Transverse colon (tissue), 4 donors: ENCODE measurements at regions not wholly inside any gene's neighbourhood (a gene's known extent, or its start where the extent isn't known, plus 50 kb on each side); places are given as distances from the start of the nearest gene placed in this dataset.

Experiments
- DNase-seq: peaks from one replicate; pipeline ENCODE4 v3.0.0-alpha.2; 2019
- H3K27ac ChIP-seq, 4 donors: fragments of 200-600 bp; sonication (generic); 2 replicates each; pipeline ENCODE4 v1.5.1; 2016 to 2018; ENCODE audit warnings: inconsistent platforms in 4 of 4
- H3K27me3 ChIP-seq: fragments of 200-600 bp; sonication (generic); 2 replicates; pipeline ENCODE4 v1.5.1; 2017; ENCODE audit warnings: inconsistent platforms
- H3K36me3 ChIP-seq, 4 donors: fragments of 200-600 bp; sonication (generic); 2 replicates each; pipeline ENCODE4 v1.5.1; 2017 to 2019; ENCODE audit warnings: inconsistent platforms in 4 of 4
- H3K4me1 ChIP-seq, 4 donors: fragments of 200-600 bp; sonication (generic); 2 replicates each; pipeline ENCODE4 v1.5.1; 2017 to 2020; ENCODE audit warnings: inconsistent platforms in 4 of 4
- H3K4me3 ChIP-seq, 4 donors: fragments of 200-600 bp; sonication (generic); 1 replicate in 1 of 4; 2 replicates in 3 of 4; pipeline versions ENCODE4 v1.5.1 to v1.6.1; 2017 to 2019; ENCODE audit warnings: inconsistent platforms in 4 of 4
- H3K9me3 ChIP-seq, 2 donors: fragments of 200-600 bp; sonication (generic); 2 replicates each; pipeline ENCODE4 v1.5.1; 2017 to 2019; ENCODE audit warnings: inconsistent platforms in 2 of 2
- CTCF ChIP-seq, 5 experiments: fragments of 200-600 bp in 3 of 5; fragments of 450-650 bp in 2 of 5; sonication (generic) in 3 of 5; IDR thresholded peaks; 1 replicate in 2 of 5; 2 replicates in 3 of 5; pipeline ENCODE4 v1.5.1; 2016 to 2017; ENCODE audit warnings: antibody characterized with exemption in 5 of 5, inconsistent platforms in 3 of 5, mild to moderate bottlenecking in 2 of 5, moderate library complexity in 1 of 5
- EP300 ChIP-seq: sonication (generic); formaldehyde crosslinking; IDR thresholded peaks from one replicate; pipeline ENCODE4 v1.6.1; 2017; ENCODE audit warnings: antibody characterized with exemption, low read depth
- POLR2A ChIP-seq: fragments of 450-650 bp; IDR thresholded peaks from one replicate; pipeline ENCODE4 v1.6.1; 2016; ENCODE audit warnings: antibody characterized with exemption, mild to moderate bottlenecking, moderate library complexity
- POLR2AphosphoS5 ChIP-seq, 3 donors: sonication (generic); formaldehyde crosslinking; IDR thresholded peaks; one replicate each; pipeline ENCODE4 v1.6.1; 2016; ENCODE audit warnings: antibody characterized with exemption in 3 of 3
- WGBS, 2 donors: methylation state at CpG; one replicate each; pipeline ENCODE4 v1.1.5; 2018; ENCODE audit warnings: low coverage in 1 of 2; 5-methylcytosine and 5-hydroxymethylcytosine counted together
- in situ Hi-C, 4 donors: fragments of 200-750 bp; cut with MboI; loops; one replicate each; pipeline versions ENCODE4 v1.15.0 to v1.15.1; 2017; ENCODE audit warnings: low sequenced_read_pairs in 3 of 4, low pct_ligation_motif_present in 1 of 4, low pct_unique_long_range_greater_than_20kb in 1 of 4
- intact Hi-C: fragments of 100-400 bp; cut with DNase I; formaldehyde crosslinking; loops from one replicate; pipeline ENCODE4 v1.15.1; 2023; ENCODE audit warnings: low total_unique reads

GRCh38 chrX:74178536-74178935 is 125.4 kb upstream of the ZCCHC13 start:
- Histone ChIP-seq H3K27me3 (no peaks in the 10 kb centered on the region), H3K9me3 (no peaks in the 10 kb centered on the region), H3K4me1 (peaks cover 0 to 12% (median 0%) of the 10 kb centered on the region in 4 donors), H3K4me3 (no peak overlapping the region), H3K36me3 (no peaks in the 10 kb centered on the region), H3K27ac (peak overlapping the region in 2 of 4 donors; percentile 24 to 56)
- intact Hi-C loops: no loop called here
- TF ChIP-seq POLR2A (no peak), POLR2AphosphoS5 (IDR thresholded peaks at IDR 0.05) (no peak), EP300 (no peak), CTCF (IDR thresholded peaks at IDR 0.05) (no peak)
- DNase-seq: no peak
- in situ Hi-C loops: no loop called here
- 56 to 61% methylated on average over 4 to 12 of the region's 12 CpGs for WGBS, 2 donors

- Histone ChIP-seq H3K27me3 (no peaks in the 10 kb centered on the region), H3K9me3 (no peaks in the 10 kb centered on the region), H3K27ac (no peak overlapping the region), H3K4me1 (no peaks in the 10 kb centered on the region), H3K4me3 (no peak overlapping the region), H3K36me3 (no peaks in the 10 kb centered on the region)
- 91% methylated on average over 1 of the region's 1 CpG for WGBS, 2 donors
- TF ChIP-seq EP300 (no peak), CTCF (IDR thresholded peaks at IDR 0.05) (no peak), POLR2A (no peak), POLR2AphosphoS5 (IDR thresholded peaks at IDR 0.05) (no peak)
- in situ Hi-C loops: no loop called here
- intact Hi-C loops: no loop called here
- DNase-seq: no peak
Observed at GRCh38 chrX:74171465-74171864, 132.5 kb upstream of the ZCCHC13 start.

- Histone ChIP-seq H3K36me3 (no peaks in the 10 kb centered on the region), H3K9me3 (no peaks in the 10 kb centered on the region), H3K4me1 (no peaks in the 10 kb centered on the region), H3K27me3 (no peaks in the 10 kb centered on the region), H3K27ac (no peak overlapping the region), H3K4me3 (no peak overlapping the region)
- intact Hi-C loops (no loop called here), in situ Hi-C loops (no loop called here)
- TF ChIP-seq EP300 (no peak), POLR2A (no peak), CTCF (IDR thresholded peaks at IDR 0.05) (no peak), POLR2AphosphoS5 (IDR thresholded peaks at IDR 0.05) (no peak)
- WGBS, 2 donors: 96% methylated on average over 19 of the region's 20 CpGs; no CpG with 5 or more reads in 1 of the 2 donors
- DNase-seq: no peak
Observed at GRCh38 chrX:74162199-74162598, 141.8 kb upstream of the ZCCHC13 start.

GRCh38 chrX:74160816-74161215 is 143.2 kb upstream of the ZCCHC13 start:
- Histone ChIP-seq H3K27me3 (no peaks in the 10 kb centered on the region), H3K27ac (no peak overlapping the region), H3K9me3 (no peaks in the 10 kb centered on the region), H3K36me3 (no peaks in the 10 kb centered on the region), H3K4me3 (no peak overlapping the region), H3K4me1 (no peaks in the 10 kb centered on the region)
- intact Hi-C loops (no loop called here), in situ Hi-C loops (no loop called here)
- TF ChIP-seq POLR2A (no peak), CTCF (IDR thresholded peaks at IDR 0.05) (no peak), POLR2AphosphoS5 (IDR thresholded peaks at IDR 0.05) (no peak), EP300 (no peak)
- 91% methylated on average over 3 of the region's 3 CpGs; no CpG with 5 or more reads in 1 of the 2 donors for WGBS, 2 donors
- no peak for DNase-seq
